ENCODE measurements at regions not wholly inside any gene's neighbourhood (a gene's known extent, or its start where the extent isn't known, plus 50 kb on each side); places are given as distances from the start of the nearest gene placed in this dataset.

DNA sequence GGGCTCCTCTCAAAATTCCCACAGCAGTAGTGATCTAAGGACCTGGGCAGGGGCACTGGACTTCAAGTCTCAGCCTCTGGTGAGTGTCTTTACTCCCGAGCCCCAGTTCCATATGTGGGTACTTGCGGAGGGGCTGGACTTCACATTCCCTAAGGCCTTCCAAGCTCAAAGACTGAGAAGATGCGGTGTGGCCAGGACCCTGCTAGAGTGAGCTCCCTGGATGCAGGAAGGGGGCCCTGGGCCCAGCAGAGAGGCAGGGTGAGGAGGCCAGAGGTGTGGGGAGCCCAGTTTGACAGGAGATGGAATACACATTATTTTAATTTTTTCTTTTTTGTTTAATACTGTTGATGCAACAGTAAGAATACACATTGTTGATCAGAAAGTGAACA, 83.7 kb downstream of the IGLL1 start:
- ChIA-PET POLR2A (no interaction called here), CTCF (no interaction called here)
- TF ChIP-seq, protein P1, sequence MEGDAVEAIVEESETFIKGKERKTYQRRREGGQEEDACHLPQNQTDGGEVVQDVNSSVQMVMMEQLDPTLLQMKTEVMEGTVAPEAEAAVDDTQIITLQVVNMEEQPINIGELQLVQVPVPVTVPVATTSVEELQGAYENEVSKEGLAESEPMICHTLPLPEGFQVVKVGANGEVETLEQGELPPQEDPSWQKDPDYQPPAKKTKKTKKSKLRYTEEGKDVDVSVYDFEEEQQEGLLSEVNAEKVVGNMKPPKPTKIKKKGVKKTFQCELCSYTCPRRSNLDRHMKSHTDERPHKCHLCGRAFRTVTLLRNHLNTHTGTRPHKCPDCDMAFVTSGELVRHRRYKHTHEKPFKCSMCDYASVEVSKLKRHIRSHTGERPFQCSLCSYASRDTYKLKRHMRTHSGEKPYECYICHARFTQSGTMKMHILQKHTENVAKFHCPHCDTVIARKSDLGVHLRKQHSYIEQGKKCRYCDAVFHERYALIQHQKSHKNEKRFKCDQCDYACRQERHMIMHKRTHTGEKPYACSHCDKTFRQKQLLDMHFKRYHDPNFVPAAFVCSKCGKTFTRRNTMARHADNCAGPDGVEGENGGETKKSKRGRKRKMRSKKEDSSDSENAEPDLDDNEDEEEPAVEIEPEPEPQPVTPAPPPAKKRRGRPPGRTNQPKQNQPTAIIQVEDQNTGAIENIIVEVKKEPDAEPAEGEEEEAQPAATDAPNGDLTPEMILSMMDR (IDR thresholded peaks at IDR 0.05; ENCODE audit: control extremely low read depth, extremely low read depth, low read depth, missing control alignments) = no peak
- no peak for DNase-seq (ENCODE audit: extremely low spot score)

DNA sequence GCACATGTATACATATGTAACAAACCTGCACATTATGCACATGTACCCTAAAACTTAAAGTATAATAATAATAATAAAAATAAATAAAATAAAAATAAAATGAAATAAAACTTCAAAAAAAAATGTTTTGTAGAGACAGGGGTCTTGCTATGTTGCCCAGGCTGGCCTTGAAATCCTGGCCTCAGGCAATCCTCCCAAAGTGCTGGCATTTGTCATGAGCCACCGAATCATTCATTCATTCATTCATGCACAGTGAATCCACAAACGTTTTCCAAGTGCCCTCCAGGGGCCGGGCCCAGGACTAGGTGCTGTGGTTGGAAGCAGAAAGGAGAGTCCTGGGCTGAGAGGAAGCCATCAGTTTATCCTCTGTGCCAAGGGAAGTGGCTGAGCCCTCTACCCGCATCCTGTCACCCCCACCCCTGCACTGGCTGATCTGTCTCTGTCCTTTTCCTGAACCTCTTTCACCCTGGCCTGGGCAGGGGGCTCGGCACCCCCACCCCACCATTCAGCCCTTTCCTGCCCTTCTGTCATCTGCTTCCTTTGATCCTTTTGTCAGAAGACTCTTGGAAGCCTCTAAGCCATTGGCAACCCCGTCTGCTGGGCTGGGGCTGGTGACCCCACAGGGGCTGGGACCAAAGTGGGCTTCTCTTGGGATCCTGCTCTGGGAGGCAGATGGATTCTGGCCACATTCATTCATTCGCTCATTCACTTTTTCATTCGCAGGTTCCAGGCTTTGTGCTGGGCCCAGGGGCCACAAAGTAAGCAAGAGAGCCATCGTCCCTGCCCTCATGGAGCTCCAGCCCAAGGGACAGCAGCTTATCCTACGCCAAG, 84.3 kb downstream of the IGLL1 start:
- TF ChIP-seq, protein P1 (IDR thresholded peaks at IDR 0.05; ENCODE audit: control extremely low read depth, extremely low read depth, low read depth, missing control alignments) = no peak
- CTCF ChIA-PET = no interaction called here
- DNase-seq (ENCODE audit: extremely low spot score) = no peak
- POLR2A ChIA-PET = no interaction called here

DNA sequence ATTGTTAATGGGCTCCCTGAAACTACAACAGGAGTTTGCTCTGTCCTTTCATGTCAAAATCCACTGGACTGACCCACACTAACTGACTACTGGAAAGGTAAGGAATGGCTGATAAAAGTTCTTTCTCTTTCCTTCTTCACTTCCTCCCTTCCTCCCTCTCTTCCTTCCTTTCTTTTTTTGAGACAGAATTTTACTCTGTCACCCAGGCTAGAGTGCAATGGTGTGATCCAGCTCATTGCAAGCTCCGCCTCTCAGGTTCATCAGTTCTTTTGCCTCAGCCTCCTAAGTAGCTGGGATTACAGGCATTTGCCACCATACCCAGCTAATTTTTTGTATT, 85.2 kb downstream of the IGLL1 start:
- DNase-seq (ENCODE audit: extremely low spot score) = no peak
- ChIA-PET CTCF (no interaction called here), POLR2A (no interaction called here)
- TF ChIP-seq, protein P1 (IDR thresholded peaks at IDR 0.05; ENCODE audit: control extremely low read depth, extremely low read depth, low read depth, missing control alignments) = no peak

DNA sequence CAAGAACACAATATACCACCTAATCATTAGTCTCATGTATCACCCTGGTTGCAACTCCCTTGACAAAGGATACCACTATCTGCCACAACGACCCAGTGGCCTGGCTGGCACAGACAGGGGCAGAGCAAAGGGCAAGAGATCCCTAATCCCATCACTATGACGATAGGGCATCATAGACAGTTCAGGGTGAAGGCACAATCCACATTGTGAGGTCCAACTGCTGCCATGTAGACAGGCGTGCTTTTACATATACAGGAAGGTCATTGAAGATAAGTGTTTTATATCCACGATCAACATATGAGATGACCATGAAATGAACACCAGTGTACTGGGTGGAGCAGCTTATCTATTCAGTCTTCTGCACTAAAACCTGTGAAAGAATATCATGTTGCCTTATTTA, 94.6 kb downstream of the IGLL1 start:
- no peak for DNase-seq (ENCODE audit: extremely low spot score)
- TF ChIP-seq, protein P1 (IDR thresholded peaks at IDR 0.05; ENCODE audit: control extremely low read depth, extremely low read depth, low read depth, missing control alignments) = no peak
- ChIA-PET POLR2A (no interaction called here), CTCF (interaction anchor here (1.0 kb wide), 1 partner anchor 106 kb away, joined by 3 read pairs; no protein-coding TSS in a partner anchor)

DNA sequence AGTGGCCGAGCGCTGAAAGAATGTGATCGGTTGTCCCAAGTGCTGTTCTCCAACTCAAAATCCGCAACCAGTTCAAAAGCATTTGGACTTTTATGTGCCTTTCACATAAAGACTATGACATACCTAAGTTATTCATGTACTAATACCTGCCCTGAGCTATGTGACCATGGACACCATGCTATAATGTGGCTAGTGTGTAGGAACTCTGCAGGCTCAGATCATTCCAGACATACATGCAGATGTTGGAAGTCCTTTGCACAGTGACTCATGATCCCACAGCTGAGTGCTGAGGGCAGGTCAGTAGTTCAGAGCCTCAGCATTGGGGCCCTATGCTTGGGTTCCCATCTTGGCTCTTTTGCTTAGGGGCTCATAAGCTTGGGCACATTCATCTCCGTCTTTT, 95.4 kb downstream of the IGLL1 start:
- TF ChIP-seq, protein P1 (IDR thresholded peaks at IDR 0.05; ENCODE audit: control extremely low read depth, extremely low read depth, low read depth, missing control alignments) = no peak
- CTCF ChIA-PET = interaction anchor here (1.0 kb wide), 1 partner anchor 107 kb away, joined by 3 read pairs; no protein-coding TSS in a partner anchor
- DNase-seq (ENCODE audit: extremely low spot score) = no peak
- POLR2A ChIA-PET = no interaction called here

DNA sequence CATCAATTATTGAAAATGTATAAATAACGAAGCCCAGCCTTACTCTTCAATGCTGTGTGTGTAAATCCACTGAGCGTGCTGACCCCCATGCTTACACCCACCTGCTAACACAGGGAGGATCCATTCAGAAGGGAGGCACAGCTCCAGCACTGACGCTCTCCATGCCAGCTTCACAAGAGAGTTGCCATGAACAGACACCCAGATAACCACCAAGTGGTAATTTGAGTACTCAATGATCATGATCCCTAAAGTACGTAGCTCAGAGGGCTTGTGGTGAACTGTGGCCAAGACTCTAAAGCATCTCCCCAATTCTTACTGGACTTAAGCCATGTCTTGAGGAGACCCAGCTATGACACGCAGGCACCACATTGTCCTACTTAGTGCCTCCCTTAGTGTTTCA, 98.7 kb downstream of the IGLL1 start:
- DNase-seq (ENCODE audit: extremely low spot score) = no peak
- ChIA-PET CTCF (no interaction called here), POLR2A (no interaction called here)
- TF ChIP-seq, protein P1 (IDR thresholded peaks at IDR 0.05; ENCODE audit: control extremely low read depth, extremely low read depth, low read depth, missing control alignments) = no peak

All from GM10248 (cell line).